ENCODE measurements at regions not wholly inside any gene's neighbourhood (a gene's known extent, or its start where the extent isn't known, plus 50 kb on each side); places are given as distances from the start of the nearest gene placed in this dataset.
"Not testable (repeated sequence)": the region's sequence is repeated elsewhere in the genome, so short reads cannot be mapped to it uniquely, and the experiment has no call there.

DNA sequence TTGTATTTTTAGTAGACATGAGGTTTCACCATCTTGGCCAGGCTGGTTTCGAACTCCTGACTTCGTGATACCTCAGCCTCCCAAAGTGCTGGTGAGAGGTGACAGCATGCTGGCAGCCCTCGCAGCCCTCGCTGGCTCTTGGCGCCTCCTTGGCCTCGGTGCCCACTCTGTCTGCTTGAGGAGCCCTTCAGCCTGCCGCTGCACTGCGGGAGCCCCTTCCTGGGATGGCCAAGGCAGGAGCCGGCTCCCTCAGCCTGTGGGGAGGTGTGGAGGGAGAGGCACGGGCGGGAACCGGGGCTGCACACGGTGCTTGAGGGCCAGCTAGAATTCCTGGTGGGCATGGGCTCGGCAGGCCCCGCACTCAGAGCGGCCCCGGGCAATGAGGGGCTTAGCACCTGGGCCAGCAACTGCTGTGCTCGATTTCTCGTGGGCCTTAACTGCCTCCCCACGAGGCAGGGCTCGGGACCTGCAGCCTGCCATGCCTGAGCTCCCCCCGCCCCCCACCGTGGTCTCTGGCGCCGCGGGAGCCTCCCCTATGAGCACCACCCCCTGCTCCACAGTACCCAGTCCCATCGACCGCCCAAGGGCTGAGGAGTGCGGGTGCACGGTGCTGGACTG lies 96.5 kb upstream of the RHOBTB1 start:
- no peak for DNase-seq

GRCh38 chr10:61039868-61040267 lies 95.9 kb upstream of the RHOBTB1 start:
- no peak for DNase-seq

DNA sequence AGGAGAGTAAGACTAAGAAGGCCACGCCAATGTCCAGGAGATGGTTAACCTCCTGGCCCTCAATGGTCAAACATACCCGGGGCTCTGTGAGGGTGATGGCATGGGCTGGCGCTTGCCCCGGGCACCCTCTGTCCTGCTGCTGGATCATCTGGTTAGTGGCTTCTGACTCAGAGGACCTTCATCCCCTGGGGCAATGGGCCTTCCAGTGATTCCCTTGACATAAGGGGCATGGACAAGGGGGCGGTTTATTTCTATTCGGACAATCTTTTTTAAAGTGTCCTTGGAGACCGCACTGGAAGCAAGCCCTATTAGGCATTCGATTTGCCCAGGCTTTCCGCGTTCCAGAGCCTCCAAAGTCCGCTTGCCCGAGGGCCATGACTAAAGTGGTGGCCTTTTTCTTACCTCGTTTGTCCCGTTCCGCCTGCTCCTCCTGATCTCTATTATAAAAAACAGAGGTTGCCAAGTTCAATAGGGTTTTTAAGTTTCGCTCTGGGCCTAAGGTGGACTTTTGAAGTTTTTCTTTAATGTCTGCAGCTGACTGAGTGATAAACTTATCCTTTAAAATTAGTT lies 93.4 kb upstream of the RHOBTB1 start:
- not testable (repeated sequence) for DNase-seq

- not testable (repeated sequence) for DNase-seq
Measured at GRCh38 chr10:61036148-61036547, 92.2 kb upstream of the RHOBTB1 start.

GRCh38 chr10:61031341-61031740 lies 87.4 kb upstream of the RHOBTB1 start:
- no peak for DNase-seq

- no peak for DNase-seq
Measured at GRCh38 chr10:61029411-61029810, 85.4 kb upstream of the RHOBTB1 start.

- DNase-seq, result no peak
Measured at GRCh38 chr10:61028861-61029361, 84.9 kb upstream of the RHOBTB1 start.

GRCh38 chr10:61024856-61025201 lies 80.8 kb upstream of the RHOBTB1 start:
- DNase-seq, result no peak

DNA sequence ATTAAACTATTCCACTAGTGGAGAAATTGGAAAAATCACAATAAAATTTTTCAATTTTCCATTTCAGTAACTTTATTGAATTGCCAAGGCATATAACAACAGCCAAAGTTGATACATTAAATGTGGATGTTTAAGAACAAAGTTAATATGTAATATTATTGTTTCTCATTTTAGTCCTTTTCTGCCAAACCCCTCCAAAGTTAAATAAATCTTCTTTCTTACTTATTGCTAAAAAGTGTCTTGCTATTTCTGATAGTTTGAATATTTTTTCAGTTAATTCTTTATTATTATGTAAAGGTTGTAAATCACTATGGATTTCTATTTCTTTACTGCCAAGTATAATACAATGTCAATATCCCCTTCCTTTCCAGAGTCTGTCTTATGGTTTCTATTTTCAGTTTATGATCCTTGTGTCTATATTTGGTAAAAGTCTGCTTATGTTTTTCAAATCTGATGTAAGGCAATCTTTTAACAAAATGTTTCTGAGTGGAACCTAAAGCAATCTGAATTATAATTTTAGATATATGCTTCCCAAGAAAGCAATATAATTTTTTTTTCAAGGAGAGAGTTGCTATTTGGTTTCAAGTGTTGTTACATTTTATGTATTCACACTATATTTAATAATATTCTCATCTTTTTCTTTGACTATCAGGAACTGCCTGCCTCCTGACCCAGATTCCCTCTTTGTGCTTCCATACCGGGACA lies 80.3 kb upstream of the RHOBTB1 start:
- DNase-seq, result no peak

- DNase-seq, result no peak
Measured at GRCh38 chr10:61023053-61023452, 79.1 kb upstream of the RHOBTB1 start.

GRCh38 chr10:61021926-61022325 lies 77.9 kb upstream of the RHOBTB1 start:
- DNase-seq, result no peak

GRCh38 chr10:61020420-61021158 lies 76.6 kb upstream of the RHOBTB1 start:
- DNase-seq, result no peak

DNA sequence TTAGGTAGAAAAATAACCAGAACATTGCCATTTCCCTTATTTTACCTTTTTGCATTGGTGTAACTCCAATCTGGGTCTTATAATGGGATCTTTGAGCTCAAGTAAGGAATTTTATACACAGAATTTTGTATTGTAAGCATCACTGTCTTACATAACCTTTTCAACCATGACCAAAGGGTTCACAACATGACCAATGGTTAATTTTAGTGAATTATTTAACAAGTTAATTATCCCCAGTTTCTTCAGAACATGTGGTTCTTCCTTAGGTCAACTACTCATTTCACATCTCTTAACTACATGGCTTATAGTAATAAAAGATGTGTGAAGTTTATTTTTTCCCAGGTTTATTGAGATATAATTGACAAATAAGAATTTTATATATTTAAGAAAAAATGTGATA lies 74.2 kb upstream of the RHOBTB1 start:
- no peak for DNase-seq

DNA sequence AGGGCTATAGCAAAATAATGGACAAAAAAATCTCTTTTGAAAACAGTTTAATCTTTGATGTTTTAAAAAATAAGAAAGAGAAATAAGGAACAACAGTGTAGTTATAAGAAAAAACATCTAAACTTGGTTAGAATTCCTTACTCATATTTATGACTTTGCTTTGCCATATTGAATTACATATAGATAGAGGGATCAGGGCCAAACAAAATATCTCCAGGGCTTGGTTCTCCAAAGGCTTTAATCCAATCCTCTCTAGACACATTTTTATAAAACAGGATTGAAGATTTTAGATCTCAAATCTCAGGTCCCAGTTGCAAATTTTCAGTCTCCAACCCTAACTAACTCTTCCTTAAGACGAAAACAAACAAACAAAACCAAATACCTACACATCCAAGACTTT lies 72.6 kb upstream of the RHOBTB1 start:
- DNase-seq, result no peak

DNA sequence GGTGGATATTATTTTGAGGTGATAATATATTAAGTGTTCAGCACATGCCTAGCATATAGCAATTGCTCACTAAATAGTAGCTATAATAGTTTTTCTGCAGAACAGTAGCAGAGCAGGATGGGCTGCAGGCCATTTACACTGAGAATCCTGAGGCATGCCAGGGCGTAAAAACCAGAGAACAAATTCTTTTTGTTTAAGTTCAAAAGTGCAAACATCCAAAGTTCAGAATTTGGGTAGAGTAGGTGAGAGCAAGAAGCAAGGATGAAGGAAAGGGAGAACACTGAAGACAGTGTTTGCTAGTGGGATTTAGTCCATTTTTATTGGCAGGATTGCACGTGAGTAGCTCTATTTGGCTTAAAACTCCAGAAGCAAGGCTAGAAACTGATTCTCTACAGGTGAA lies 72.0 kb upstream of the RHOBTB1 start:
- no peak for DNase-seq

GRCh38 chr10:61010863-61011262 lies 66.9 kb upstream of the RHOBTB1 start:
- DNase-seq, result no peak

- not testable (repeated sequence) for DNase-seq
Measured at GRCh38 chr10:61003069-61003468, 59.1 kb upstream of the RHOBTB1 start.

DNA sequence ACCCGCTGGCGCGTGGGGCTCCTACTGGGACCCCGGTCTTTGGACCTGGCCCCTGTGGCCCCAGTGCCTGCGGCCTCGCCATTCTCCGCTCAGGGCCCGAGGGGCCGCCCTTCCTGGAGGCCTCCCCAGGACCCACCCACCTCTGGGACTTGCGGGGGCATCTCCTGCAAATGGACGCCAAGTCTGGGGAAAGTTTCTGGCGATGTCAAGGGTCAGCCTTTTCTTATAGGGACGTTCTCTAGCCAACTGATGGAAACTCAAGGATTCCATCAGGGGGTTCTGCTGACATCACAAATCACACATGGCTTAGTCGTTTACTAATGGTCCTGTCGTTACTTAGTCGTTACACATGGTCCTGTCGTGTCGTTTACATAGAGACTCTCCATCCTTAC lies 57.7 kb upstream of the RHOBTB1 start:
- DNase-seq, result no peak

DNA sequence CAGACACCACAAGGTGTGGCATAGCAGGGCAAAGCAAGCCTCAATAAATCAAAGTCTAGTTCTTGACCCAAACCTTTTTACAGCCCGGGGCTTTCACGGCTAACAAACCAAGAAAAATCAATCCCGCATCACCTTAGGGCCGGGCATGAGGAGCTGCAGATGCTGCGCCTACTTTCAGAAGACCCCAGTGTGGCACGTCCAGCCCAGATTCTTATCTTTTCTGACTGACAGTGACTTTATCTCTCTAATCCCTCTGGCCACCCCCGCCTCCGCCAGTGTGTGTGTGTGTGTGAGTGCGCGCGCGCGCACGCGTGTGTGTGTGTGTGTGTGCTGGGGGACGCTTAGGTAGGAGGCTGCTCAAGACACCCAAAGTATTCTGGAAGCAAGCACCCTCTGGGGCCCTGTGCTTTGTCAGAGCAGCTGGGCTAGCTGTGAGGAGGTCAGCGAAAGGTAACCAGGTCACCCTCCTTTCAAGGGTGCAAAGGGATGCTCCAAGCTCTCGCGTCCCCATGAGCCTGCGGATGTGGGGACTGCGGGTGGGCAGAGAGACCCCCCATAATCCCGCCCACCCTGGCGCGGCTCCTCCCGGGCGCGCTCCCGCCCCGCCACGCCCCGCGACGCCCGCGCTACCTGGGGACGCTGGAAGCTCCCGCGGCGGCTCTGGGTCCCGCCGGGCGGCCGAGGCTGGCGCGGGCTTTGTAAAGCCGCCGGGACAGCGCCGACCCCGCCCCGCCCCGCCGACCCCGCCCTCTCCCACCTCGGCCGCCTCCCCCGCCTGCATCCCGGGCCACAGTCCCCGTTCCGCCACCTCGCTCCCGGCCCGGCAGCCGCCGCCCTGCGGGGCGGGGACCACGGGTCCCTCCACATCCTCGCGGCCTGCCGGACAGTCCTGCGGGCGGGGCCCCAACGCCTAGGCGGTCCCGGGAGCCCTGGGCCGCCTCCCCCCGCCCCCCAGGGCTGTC lies 57.1 kb upstream of the RHOBTB1 start:
- no peak for DNase-seq

GRCh38 chr10:60998932-60999331 lies 54.9 kb upstream of the RHOBTB1 start:
- no peak for DNase-seq

- no peak for DNase-seq
Measured at GRCh38 chr10:60994128-60994527, 50.1 kb upstream of the RHOBTB1 start.
